SK-N-MC (cell line): ENCODE measurements at regions not wholly inside any gene's neighbourhood (a gene's known extent, or its start where the extent isn't known, plus 50 kb on each side); places are given as distances from the start of the nearest gene placed in this dataset.

Source experiments
- EZH2 ChIP-seq: fragments of 200-600 bp; sonication (generic); IDR thresholded peaks from one replicate; pipeline ENCODE4 v1.6.1; 2017; ENCODE audit warnings: antibody characterized with exemption
- FOXP2 ChIP-seq: optimal IDR thresholded peaks from 2 replicates; pipeline ENCODE3; 2011; ENCODE audit warnings: mild to moderate bottlenecking, moderate library complexity; ENCODE audit not compliant: insufficient read depth; ENCODE audit errors: extremely low read length, control extremely low read depth
- POLR2AphosphoS5 ChIP-seq: IDR thresholded peaks from 2 replicates; pipeline ENCODE4 v1.6.1; 2012; ENCODE audit warnings: mild to moderate bottlenecking, low read depth, low read length, borderline replicate concordance

DNA sequence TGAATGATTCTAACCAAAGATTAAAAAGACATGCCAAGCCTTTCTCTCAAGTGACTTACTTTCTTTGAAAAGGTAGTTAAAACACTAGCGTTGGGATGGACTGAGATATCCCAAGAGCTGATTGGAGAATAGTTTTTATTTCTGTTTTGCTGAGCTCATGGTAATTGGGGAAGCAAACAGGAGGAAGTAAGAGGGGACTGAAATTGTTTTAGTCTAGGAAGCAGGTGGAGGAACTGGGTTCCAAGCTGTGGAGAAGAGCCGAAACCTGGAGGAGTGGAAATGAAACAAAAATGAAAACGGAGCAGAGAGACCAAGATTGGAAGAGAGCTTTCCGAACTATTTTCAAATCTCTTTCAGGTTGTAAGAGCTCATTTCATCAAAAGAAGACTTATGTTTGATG is 59.9 kb upstream of the TENT5A start:
- TF ChIP-seq POLR2AphosphoS5 (no peak), EZH2 (no peak), FOXP2 (no peak)
